ENCODE measurements at regions not wholly inside any gene's neighbourhood (a gene's known extent, or its start where the extent isn't known, plus 50 kb on each side); places are given as distances from the start of the nearest gene placed in this dataset.

DNA sequence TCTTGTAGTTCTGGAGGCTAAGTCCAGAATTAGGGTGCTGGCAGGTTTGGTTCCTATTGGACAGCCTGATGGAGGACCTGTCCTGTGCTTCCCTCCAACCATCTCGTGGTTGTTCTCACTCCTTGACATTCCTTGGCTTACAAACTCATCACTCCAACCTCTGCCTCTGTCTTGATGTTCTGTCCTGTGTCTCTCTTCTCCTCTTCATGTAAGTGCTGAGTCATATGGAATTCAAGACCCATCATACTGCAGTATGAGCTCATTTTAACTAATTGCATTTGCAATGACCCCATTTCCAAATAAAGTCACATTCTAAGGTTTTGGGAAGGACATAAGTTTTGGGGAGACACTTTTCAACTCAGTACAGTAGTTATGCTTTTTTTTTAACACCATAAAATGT is 374.7 kb downstream of the TRIB2 start:
- TF ChIP-seq, protein P1, sequence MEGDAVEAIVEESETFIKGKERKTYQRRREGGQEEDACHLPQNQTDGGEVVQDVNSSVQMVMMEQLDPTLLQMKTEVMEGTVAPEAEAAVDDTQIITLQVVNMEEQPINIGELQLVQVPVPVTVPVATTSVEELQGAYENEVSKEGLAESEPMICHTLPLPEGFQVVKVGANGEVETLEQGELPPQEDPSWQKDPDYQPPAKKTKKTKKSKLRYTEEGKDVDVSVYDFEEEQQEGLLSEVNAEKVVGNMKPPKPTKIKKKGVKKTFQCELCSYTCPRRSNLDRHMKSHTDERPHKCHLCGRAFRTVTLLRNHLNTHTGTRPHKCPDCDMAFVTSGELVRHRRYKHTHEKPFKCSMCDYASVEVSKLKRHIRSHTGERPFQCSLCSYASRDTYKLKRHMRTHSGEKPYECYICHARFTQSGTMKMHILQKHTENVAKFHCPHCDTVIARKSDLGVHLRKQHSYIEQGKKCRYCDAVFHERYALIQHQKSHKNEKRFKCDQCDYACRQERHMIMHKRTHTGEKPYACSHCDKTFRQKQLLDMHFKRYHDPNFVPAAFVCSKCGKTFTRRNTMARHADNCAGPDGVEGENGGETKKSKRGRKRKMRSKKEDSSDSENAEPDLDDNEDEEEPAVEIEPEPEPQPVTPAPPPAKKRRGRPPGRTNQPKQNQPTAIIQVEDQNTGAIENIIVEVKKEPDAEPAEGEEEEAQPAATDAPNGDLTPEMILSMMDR (conservative IDR thresholded peaks at IDR 0.05), result no peak
- TF ChIP-seq ZFX (IDR thresholded peaks at IDR 0.05), result no peak

All from C4-2B (cell line).